Activated CD4-positive, alpha-beta memory T cell treated with anti-CD3 and anti-CD28 coated beads, Interleukin-2, amount 10 ng/mL, durations not matched to agents 7 days and 5 days (primary cell): ENCODE measurements at regions not wholly inside any gene's neighbourhood (a gene's known extent, or its start where the extent isn't known, plus 50 kb on each side); places are given as distances from the start of the nearest gene placed in this dataset.

Source experiments
- CTCF ChIA-PET: fragments of 350-600 bp; sonication (Branson Sonifier 250); formaldehyde crosslinking; loops from one replicate; lab custom pipeline; 2021; ENCODE audit warnings: antibody characterized with exemption, inconsistent platforms; lab: Charles Lee
- POLR2A ChIA-PET: fragments of 350-600 bp; sonication (Branson Sonifier 250); formaldehyde crosslinking; loops from one replicate; lab custom pipeline; 2021; ENCODE audit warnings: antibody characterized with exemption; lab: Charles Lee
- DNase-seq: peaks from one replicate; pipeline ENCODE4 v3.0.0-alpha.2; 2020
- H3K27ac Mint-ChIP-seq: one replicate; pipeline ENCODE4 v1.8.0; 2021; ENCODE audit warnings: mild to moderate bottlenecking, mixed read lengths
- H3K27me3 Mint-ChIP-seq: one replicate; pipeline ENCODE4 v1.8.0; 2021; ENCODE audit warnings: mixed read lengths
- H3K36me3 Mint-ChIP-seq: one replicate; pipeline ENCODE4 v1.8.0; 2021; ENCODE audit warnings: low read depth, mixed read lengths
- H3K4me1 Mint-ChIP-seq: one replicate; pipeline ENCODE4 v1.8.0; 2021; ENCODE audit warnings: mixed read lengths
- H3K4me3 Mint-ChIP-seq: one replicate; pipeline ENCODE4 v1.8.0; 2021; ENCODE audit warnings: mild to moderate bottlenecking, mixed read lengths
- H3K9me3 Mint-ChIP-seq: one replicate; pipeline ENCODE4 v1.8.0; 2021; ENCODE audit warnings: mixed read lengths

DNA sequence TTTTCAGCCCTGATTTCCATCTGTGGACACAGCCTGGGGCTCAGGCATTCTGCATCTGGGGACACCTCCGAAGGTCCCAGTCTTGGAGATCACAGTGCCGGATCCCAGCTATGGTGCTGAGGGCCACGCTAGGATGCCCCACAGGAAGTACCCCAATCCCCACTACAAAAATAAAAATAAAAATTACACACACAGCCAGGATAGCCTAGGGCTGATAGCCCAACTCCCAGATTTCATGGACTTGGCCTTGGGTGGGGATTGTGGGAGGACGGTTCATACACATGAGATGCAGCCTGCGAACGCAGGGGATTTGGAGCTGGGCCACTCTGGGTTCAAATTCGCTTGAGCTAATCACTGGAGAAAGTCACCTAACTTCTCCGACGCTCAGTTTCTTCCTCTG lies 237.7 kb downstream of the BUD13 start:
- no peak for DNase-seq
- peaks cover 3% of the 10 kb centered on the region for H3K9me3 Mint-ChIP-seq
- ChIA-PET POLR2A (no interaction called here), CTCF (no interaction called here)
- H3K4me3 Mint-ChIP-seq: no peak overlapping the region
- H3K36me3 Mint-ChIP-seq: no peaks in the 10 kb centered on the region
- peaks cover 19% of the 10 kb centered on the region for H3K27me3 Mint-ChIP-seq
- H3K4me1 Mint-ChIP-seq: no peaks in the 10 kb centered on the region
- H3K27ac Mint-ChIP-seq: no peak overlapping the region

DNA sequence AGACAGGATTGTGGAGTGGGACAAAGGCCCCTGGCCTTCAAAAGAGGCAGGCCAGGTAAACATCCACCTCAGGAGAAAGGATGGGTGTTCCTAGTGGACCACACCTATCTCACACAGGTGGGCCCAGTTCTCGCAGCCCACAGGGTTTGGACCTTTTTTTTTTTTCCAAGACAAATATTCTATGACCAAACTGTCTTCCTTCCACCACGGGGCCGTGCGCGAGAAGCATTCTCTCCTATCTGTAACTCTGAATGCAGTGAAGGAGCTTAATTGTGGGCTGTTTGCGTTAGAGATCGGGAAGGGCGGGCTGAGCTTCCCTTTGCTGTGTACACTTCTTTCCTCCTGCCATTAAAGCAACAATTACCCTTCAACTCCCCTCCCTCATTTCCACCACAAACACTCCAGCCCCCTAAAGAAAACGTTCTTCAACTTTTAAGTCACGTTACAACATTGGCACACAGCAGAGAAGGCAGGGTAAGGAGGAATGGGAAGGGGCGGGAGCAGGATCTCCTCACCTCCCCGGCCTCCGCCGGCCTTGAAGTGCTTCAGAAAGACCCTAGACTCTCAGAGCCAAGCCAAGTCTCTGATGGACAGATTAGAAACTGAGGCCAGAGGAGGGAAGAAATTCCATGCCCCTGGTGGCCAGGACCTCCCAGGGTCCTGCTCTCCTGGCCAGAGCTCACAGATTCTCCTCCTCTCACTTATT lies 238.4 kb downstream of the BUD13 start:
- CTCF ChIA-PET: no interaction called here
- Mint-ChIP-seq H3K4me1 (no peaks in the 10 kb centered on the region), H3K27ac (no peak overlapping the region), H3K36me3 (no peaks in the 10 kb centered on the region), H3K4me3 (no peak overlapping the region), H3K27me3 (peaks cover 18% of the 10 kb centered on the region), H3K9me3 (peaks cover 3% of the 10 kb centered on the region)
- POLR2A ChIA-PET: no interaction called here
- no peak for DNase-seq

DNA sequence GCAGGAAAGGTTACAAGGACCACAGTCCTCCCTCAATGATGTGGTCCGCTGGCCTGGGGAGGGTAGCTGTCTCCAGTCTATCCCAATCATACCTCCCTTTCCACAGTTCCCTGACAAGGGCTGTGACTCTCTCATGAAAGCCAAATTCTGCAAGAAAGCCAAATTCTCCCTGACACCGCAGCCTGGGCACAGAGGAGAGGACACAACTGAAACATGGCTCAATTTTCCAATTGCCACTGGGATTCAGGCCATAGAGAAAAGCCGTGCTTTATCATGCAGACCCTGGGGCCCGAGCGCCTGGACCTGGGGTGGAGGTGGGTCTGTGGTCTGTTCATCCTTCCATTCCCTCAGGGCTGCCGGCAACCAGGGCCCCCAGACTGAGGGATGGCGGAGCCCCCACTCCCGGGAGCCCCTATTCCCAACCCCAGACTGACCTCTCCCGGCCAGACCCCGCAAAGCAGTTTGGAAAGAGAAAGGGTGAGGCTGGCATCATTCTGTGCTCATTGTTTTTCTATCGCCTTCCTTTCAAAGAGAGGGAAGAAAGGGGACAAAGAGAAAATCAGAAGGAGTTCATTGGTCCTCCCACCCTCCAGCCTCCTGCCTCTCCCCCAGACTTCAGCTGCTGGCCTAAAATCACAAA lies 239.5 kb downstream of the BUD13 start:
- H3K9me3 Mint-ChIP-seq: peaks cover 3% of the 10 kb centered on the region
- DNase-seq: no peak
- H3K27ac Mint-ChIP-seq: no peak overlapping the region
- POLR2A ChIA-PET: no interaction called here
- CTCF ChIA-PET: no interaction called here
- H3K4me3 Mint-ChIP-seq: no peak overlapping the region
- no peaks in the 10 kb centered on the region for H3K4me1 Mint-ChIP-seq
- no peaks in the 10 kb centered on the region for H3K36me3 Mint-ChIP-seq
- peaks cover 12% of the 10 kb centered on the region for H3K27me3 Mint-ChIP-seq

DNA sequence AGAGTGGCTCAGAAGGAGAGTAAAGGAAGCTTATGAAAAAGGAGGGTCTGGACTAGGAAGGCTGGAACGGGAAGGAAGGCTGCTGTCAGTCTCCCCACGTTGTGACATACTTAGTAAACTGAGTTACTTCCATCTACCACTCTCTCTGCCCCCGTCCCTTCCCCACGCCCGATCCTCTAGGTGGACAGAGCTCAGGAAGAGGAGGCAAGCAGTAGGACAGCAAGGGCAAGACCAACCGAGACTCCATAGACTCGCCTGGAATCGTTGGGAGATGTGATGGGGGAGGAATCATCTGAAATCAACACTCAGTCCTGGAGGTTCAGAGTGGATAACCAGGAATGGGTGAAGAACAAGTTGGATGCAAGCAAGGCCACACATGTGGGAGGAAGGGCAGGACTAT lies 240.7 kb downstream of the BUD13 start:
- DNase-seq: no peak
- Mint-ChIP-seq H3K4me3 (no peak overlapping the region), H3K27ac (no peak overlapping the region), H3K4me1 (no peaks in the 10 kb centered on the region), H3K36me3 (no peaks in the 10 kb centered on the region), H3K27me3 (peaks cover 12% of the 10 kb centered on the region), H3K9me3 (peaks cover 3% of the 10 kb centered on the region)
- CTCF ChIA-PET: no interaction called here
- POLR2A ChIA-PET: no interaction called here

DNA sequence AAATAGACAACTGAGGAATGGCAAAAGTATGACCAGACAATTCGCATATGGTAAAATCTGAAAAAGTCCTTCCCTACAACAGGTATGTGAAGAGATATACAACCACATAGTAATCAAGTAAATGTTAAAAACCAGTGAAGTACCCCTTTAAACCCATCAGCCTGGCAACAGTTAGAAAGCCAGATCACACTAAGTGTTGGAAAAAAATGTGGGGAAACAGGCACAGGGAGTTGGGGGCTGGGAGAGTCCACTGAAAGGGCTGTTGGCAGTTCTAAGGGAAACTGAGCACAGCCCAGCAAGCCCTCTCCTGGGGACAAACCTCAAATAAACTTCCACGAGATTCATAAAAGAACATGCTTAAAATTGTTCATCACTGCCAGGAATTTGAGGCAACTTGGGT lies 242.1 kb downstream of the BUD13 start:
- Mint-ChIP-seq H3K4me1 (no peaks in the 10 kb centered on the region), H3K36me3 (no peaks in the 10 kb centered on the region), H3K27me3 (peaks cover 12% of the 10 kb centered on the region), H3K4me3 (no peak overlapping the region), H3K27ac (no peak overlapping the region), H3K9me3 (peaks cover 3% of the 10 kb centered on the region)
- no peak for DNase-seq
- ChIA-PET CTCF (no interaction called here), POLR2A (no interaction called here)

DNA sequence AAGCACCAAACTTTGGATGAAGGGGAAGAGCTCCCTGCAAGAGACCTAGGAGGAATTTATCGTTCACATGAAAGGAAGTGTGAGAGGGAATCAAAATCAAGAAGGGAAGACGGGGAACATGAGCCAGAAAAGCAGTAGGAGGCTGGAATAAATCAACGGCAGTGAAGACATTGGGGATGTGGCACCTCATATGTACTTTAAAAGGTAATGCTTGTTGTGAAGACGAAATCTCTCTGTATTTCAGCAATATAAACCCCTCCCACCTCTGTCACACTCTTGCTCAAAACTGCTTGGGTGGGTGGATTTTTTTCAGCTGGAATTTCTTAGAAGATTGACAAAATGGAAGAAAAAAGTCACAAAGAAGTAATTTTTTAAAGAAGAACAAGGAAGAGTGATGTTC lies 243.5 kb downstream of the BUD13 start:
- H3K9me3 Mint-ChIP-seq: peaks cover 3% of the 10 kb centered on the region

DNA sequence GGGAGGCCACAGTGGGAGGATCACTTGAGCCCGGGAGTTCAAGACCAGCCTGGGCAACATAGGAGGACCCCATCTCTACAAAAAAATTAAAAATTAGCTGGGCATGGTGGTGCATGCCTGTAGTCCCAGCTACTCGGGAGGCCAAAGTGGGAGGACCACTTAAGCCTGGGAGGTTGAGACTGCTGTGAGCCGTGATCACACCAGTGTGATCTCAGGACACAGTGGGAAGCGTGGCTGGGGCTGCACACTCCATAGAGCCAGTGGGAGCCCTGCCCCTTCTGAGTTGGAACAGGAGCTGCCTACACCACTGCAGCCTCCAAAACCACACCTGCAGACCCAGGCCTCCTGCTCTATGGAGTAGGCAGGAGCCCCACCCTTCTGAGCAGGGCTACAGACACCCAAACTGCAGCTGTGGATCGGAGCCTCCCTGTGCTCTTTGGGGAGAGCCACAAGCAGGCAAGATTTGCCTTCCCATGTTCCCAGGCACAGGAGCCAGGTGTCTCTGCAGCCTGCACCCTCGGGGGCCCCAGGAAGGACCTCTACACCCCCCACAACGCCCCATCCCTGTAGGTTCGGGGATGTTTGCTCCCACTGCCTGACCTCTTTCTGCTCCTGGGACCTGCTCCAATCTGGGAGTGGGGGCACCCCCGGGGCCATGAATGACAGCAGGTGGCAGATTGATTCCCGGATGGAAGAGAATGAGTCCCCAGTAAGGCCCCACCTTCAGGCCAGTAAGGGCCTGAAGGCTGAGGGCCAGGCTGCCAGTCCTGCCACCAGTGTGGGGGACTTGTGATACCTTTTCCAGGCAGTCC lies 245.4 kb downstream of the BUD13 start:
- DNase-seq: no peak
- H3K27ac Mint-ChIP-seq: no peak overlapping the region
- H3K9me3 Mint-ChIP-seq: peaks cover 3% of the 10 kb centered on the region
- ChIA-PET POLR2A (no interaction called here), CTCF (interaction anchor here (0.5 kb wide), 1 partner anchor 1788 kb away, joined by 5 read pairs; no protein-coding TSS in a partner anchor)
- H3K4me3 Mint-ChIP-seq: no peak overlapping the region
- no peaks in the 10 kb centered on the region for H3K36me3 Mint-ChIP-seq
- H3K27me3 Mint-ChIP-seq: peaks cover 11% of the 10 kb centered on the region
- H3K4me1 Mint-ChIP-seq: no peaks in the 10 kb centered on the region

More for the DNA sequence above, 243.5 kb downstream of the BUD13 start:
- Mint-ChIP-seq H3K36me3 (no peaks in the 10 kb centered on the region), H3K4me3 (no peak overlapping the region), H3K27me3 (peaks cover 14% of the 10 kb centered on the region), H3K27ac (no peak overlapping the region), H3K4me1 (no peaks in the 10 kb centered on the region)
- DNase-seq: no peak
- ChIA-PET POLR2A (no interaction called here), CTCF (no interaction called here)

DNA sequence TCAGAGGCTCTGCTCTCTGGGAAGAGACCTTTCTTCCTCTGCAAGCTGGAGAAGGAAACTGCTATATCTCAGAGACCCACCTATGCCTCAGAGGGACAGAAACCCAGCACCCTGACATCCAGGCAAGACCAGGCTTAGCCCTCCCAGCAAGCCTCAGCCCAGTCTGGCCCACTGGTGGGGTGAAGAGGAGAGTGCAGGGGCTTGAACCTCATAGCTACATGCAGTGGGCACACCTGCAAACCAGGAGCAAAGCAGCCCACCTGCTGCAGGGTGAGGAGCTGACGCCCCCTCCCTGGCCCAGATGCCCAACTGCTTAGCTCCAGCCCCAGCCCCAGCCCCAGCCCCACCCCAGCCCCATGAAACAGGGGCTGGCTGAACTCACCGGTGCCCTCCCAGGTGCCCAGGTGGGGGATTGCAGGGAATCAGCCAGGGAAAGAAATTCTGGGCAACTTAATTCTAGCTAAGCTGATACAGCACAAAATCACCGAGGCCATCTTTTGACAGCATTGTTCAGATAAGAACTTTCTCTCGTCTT lies 246.8 kb downstream of the BUD13 start:
- Mint-ChIP-seq H3K27me3 (peaks cover 14% of the 10 kb centered on the region), H3K4me3 (no peak overlapping the region), H3K27ac (no peak overlapping the region), H3K9me3 (peaks cover 1% of the 10 kb centered on the region), H3K36me3 (no peaks in the 10 kb centered on the region), H3K4me1 (no peaks in the 10 kb centered on the region)
- ChIA-PET CTCF (no interaction called here), POLR2A (no interaction called here)
- no peak for DNase-seq

DNA sequence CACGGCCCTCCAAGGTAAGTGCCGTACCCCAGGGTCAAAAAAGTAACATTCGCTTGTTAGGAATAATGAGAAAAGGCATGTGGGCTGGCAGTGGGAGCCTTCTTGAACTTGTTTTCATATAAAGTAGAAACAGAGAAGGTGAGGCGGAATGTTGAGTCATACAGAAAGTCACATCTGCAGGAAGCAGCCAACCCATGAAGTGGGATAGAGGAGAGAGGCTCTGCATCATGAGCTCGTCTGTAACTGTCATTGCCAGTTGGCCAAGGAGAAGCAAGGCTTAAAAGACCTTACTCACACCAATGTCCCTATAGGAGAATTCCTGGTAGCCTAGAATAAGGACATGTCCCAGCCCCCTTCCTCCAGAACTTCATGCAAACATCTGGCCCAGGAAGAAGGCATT lies 253.3 kb downstream of the BUD13 start:
- ChIA-PET POLR2A (no interaction called here), CTCF (no interaction called here)
- Mint-ChIP-seq H3K27ac (no peak overlapping the region), H3K9me3 (no peaks in the 10 kb centered on the region), H3K27me3 (peaks cover 16% of the 10 kb centered on the region), H3K4me1 (peaks cover 10% of the 10 kb centered on the region), H3K36me3 (no peaks in the 10 kb centered on the region), H3K4me3 (no peak overlapping the region)
- no peak for DNase-seq

DNA sequence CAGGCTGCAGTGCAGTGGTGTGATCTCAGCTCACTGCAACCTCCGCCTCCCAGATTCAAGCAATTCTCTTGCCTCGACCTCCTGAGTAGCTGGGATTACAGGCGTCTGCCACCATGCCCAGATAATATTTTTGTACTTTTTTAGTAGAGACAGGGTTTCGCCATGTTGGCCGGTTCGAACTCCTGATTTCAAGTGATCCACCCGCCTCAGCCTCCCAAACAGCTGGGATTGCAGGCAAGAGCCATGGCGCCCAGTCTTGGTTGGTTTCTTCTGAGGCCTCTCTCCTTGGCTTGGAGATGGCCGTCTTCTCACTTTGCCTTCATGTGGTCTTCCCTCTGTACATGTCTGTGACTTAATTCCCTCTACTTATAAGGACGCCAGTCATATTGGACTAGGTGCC lies 254.6 kb downstream of the BUD13 start:
- no peak overlapping the region for H3K27ac Mint-ChIP-seq
- POLR2A ChIA-PET: no interaction called here
- H3K4me3 Mint-ChIP-seq: no peak overlapping the region
- no peak for DNase-seq
- H3K9me3 Mint-ChIP-seq: no peaks in the 10 kb centered on the region
- CTCF ChIA-PET: no interaction called here
- H3K36me3 Mint-ChIP-seq: no peaks in the 10 kb centered on the region
- H3K4me1 Mint-ChIP-seq: peaks cover 10% of the 10 kb centered on the region
- peaks cover 12% of the 10 kb centered on the region for H3K27me3 Mint-ChIP-seq

DNA sequence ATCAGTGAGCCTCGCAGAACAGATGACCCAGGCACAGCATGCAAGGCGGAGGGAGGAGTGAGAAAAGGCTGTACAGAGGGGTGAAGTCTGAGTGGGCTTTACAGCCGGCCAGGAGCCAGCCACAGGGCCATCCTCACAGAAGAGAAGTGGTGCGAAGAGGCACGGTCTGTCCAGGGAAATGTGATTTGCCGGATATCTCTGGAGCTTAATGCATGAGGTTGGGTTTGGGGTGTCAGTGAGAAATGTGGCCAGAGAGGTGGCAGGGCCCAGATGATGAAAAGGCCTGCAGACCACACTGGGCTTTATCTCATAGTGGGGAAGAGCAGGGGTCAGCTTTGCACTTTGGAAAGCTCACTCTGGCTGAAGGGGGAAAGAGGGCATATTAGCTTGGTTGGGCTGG lies 255.2 kb downstream of the BUD13 start:
- Mint-ChIP-seq H3K27me3 (peaks cover 12% of the 10 kb centered on the region), H3K4me1 (peaks cover 10% of the 10 kb centered on the region), H3K27ac (no peak overlapping the region), H3K4me3 (no peak overlapping the region), H3K9me3 (no peaks in the 10 kb centered on the region), H3K36me3 (no peaks in the 10 kb centered on the region)
- no peak for DNase-seq
- POLR2A ChIA-PET: no interaction called here
- CTCF ChIA-PET: no interaction called here

DNA sequence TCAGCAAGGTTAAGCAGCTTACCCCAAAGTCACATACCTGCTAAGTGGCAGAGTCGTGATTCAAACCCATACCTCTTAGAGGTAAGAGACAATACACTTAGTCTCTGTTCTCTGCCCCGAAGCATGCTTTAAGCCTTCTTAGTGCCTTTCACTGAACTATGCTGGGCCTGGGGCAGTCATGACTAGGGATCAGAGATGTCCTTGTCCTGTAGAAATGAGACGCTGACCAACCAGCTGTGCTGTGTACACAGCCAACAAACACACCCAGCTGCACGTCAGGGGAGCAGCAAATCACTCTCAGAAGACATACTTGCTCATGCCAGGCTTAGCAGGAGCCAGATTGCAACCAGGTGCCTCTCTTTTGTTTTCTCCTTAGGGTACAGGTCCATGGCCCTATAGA lies 255.7 kb downstream of the BUD13 start:
- Mint-ChIP-seq H3K36me3 (no peaks in the 10 kb centered on the region), H3K4me3 (no peak overlapping the region), H3K9me3 (no peaks in the 10 kb centered on the region), H3K27me3 (peaks cover 8% of the 10 kb centered on the region), H3K4me1 (peaks cover 10% of the 10 kb centered on the region), H3K27ac (no peak overlapping the region)
- ChIA-PET CTCF (interaction anchor here (1.0 kb wide), 1 partner anchor 125 kb away, joined by 3 read pairs; no protein-coding TSS in a partner anchor), POLR2A (no interaction called here)
- no peak for DNase-seq

DNA sequence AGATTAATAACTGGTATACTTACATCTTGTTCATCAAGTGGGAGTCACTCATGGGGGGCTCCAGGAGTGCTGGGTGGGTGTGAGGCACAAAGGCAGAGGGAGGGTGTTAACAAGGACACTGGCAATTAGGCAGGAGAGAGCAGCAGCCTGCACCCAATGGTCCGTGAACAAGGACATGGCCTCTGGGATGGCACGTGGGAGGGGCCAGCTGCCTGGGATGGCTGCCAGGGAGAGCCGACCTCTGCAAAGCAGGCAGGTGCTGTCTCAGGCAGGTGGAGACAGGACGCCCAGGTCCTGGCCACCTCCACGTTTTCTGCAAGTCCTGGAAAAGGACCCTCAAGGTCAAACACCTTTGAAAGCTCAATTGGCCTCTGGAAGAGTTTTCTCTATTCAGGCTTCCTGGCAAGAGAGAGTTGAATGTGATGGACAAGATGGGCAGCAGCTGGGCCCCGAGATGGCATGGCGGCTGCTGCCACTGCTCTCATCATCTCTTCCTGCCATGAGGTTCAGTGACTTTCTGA lies 257.1 kb downstream of the BUD13 start:
- Mint-ChIP-seq H3K36me3 (no peaks in the 10 kb centered on the region), H3K9me3 (no peaks in the 10 kb centered on the region), H3K4me3 (no peak overlapping the region), H3K4me1 (peaks cover 10% of the 10 kb centered on the region), H3K27ac (no peak overlapping the region), H3K27me3 (peaks cover 6% of the 10 kb centered on the region)
- ChIA-PET CTCF (interaction anchor here (1.0 kb wide), 1 partner anchor 126 kb away, joined by 3 read pairs; no protein-coding TSS in a partner anchor), POLR2A (no interaction called here)
- no peak for DNase-seq
